ENCODE measurements at regions not wholly inside any gene's neighbourhood (a gene's known extent, or its start where the extent isn't known, plus 50 kb on each side); places are given as distances from the start of the nearest gene placed in this dataset.
A peak's percentile ranks its signal among the peaks of the same experiment; 100 is the strongest.

DNA sequence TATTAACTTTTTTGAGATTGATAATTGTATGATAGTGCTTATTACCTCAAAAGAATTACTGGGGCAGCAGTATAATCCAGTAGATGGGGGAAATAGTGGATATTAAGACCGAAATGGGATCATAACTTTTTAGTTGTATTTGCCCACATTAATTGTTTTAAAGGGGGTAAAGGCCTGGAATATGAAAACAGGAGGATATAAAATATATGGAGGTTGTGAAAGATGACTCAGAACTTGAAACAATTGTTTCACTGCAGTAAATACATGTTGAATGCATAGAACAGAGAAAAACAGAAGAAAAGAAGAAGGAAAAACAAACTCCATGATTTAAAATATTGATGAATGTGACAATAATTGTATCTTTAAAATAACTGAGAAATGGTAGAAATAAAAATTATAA is 94.1 kb upstream of the VPREB1 start:
- no peaks in the 10 kb centered on the region for H3K36me3 ChIP-seq (ENCODE audit: insufficient read depth, low read length)
- Mint-ChIP-seq H3K27me3 (peaks cover 25 to 26% of the 10 kb centered on the region in 2 donors), H3K9me3 (no peaks in the 10 kb centered on the region), H3K4me1 (no peaks in the 10 kb centered on the region), H3K4me3 (no peak overlapping the region), H3K27ac (no peak overlapping the region), H3K36me3 (no peaks in the 10 kb centered on the region)
- no peak overlapping the region for H3K4me3 ChIP-seq (ENCODE audit: low read length in 2 of 2)
- no peak for DNase-seq
- H3K4me1 ChIP-seq (ENCODE audit: insufficient read depth, low read length) = no peaks in the 10 kb centered on the region
- POLR2A ChIA-PET (ENCODE audit: partially characterized antibody) = no interaction called here
- H3K9me3 ChIP-seq (ENCODE audit: control insufficient read depth in 1 of 2, low read length in 2 of 2) = no peaks in the 10 kb centered on the region
- intact Hi-C loops (cut with micrococcal nuclease) = no loop called here
- H3K27ac ChIP-seq (ENCODE audit: low read depth, low read length) = no peak overlapping the region
- no peaks in the 10 kb centered on the region for H3K27me3 ChIP-seq (ENCODE audit: insufficient read depth, low read length)
- CTCF ChIA-PET (ENCODE audit: partially characterized antibody) = no interaction called here

DNA sequence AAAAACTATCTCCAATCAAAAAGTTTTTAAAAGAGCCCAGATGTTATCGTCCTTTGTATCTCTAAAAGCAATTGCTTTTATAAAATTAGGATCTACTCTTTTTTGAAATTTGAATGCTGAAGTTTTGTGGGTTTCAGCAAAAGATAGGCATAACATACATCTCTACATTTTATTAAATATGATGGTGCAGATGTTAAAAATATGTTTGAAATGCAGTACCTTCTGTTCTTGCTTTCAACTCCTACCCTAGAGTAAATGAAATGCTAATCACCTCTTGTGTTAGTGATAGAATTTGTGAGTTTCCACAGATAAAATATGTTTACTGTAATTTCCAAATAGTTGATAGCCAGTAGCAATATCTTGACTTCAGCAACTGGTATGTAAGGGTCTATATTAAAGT is 95.7 kb upstream of the VPREB1 start:
- H3K4me1 ChIP-seq (ENCODE audit: insufficient read depth, low read length) = no peaks in the 10 kb centered on the region
- Mint-ChIP-seq H3K4me3 (no peak overlapping the region), H3K36me3 (no peaks in the 10 kb centered on the region), H3K27me3 (peaks cover 26 to 28% of the 10 kb centered on the region in 2 donors), H3K9me3 (no peaks in the 10 kb centered on the region), H3K4me1 (no peaks in the 10 kb centered on the region), H3K27ac (no peak overlapping the region)
- ChIA-PET CTCF (ENCODE audit: partially characterized antibody) (no interaction called here), POLR2A (ENCODE audit: partially characterized antibody) (no interaction called here)
- no peaks in the 10 kb centered on the region for H3K27me3 ChIP-seq (ENCODE audit: insufficient read depth, low read length)
- no peak for DNase-seq
- H3K4me3 ChIP-seq (ENCODE audit: low read length in 2 of 2) = no peak overlapping the region
- H3K27ac ChIP-seq (ENCODE audit: low read depth, low read length) = no peak overlapping the region
- intact Hi-C loops (cut with micrococcal nuclease) = no loop called here
- H3K9me3 ChIP-seq (ENCODE audit: control insufficient read depth in 1 of 2, low read length in 2 of 2) = no peaks in the 10 kb centered on the region
- no peaks in the 10 kb centered on the region for H3K36me3 ChIP-seq (ENCODE audit: insufficient read depth, low read length)

DNA sequence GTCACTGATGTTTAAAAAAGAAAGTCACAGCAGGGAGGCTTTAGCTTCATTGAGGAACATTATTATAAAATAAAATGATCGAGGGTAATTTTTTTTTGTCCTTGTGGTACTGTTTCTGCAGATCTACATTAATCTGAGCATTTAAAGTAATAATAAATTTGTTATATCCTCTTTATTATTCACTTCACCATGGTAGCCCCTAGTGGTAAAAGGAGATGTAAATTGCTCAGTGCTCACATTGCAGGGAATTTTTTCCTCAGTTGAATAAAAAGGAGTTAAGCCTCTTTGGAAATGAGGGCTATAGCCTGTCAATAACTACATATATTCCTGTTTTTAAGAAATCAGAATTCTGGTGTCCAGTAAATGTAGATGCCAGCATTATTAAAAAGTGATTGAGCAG is 99.7 kb upstream of the VPREB1 start:
- H3K4me3 Mint-ChIP-seq = no peak overlapping the region
- peaks cover 31 to 49% of the 10 kb centered on the region in 2 donors for H3K27me3 Mint-ChIP-seq
- no peaks in the 10 kb centered on the region for H3K9me3 ChIP-seq (ENCODE audit: control insufficient read depth in 1 of 2, low read length in 2 of 2)
- DNase-seq = no peak
- no peak overlapping the region for H3K27ac Mint-ChIP-seq
- no peaks in the 10 kb centered on the region for H3K4me1 Mint-ChIP-seq
- ChIA-PET CTCF (ENCODE audit: partially characterized antibody) (no interaction called here), POLR2A (ENCODE audit: partially characterized antibody) (no interaction called here)
- intact Hi-C loops (cut with micrococcal nuclease) = no loop called here
- H3K36me3 Mint-ChIP-seq = no peaks in the 10 kb centered on the region
- no peaks in the 10 kb centered on the region for H3K9me3 Mint-ChIP-seq
- H3K36me3 ChIP-seq (ENCODE audit: insufficient read depth, low read length) = no peaks in the 10 kb centered on the region
- H3K27ac ChIP-seq (ENCODE audit: low read depth, low read length) = no peak overlapping the region
- H3K4me1 ChIP-seq (ENCODE audit: insufficient read depth, low read length) = no peaks in the 10 kb centered on the region
- no peak overlapping the region for H3K4me3 ChIP-seq (ENCODE audit: low read length in 2 of 2)
- H3K27me3 ChIP-seq (ENCODE audit: insufficient read depth, low read length) = peaks cover 5% of the 10 kb centered on the region

DNA sequence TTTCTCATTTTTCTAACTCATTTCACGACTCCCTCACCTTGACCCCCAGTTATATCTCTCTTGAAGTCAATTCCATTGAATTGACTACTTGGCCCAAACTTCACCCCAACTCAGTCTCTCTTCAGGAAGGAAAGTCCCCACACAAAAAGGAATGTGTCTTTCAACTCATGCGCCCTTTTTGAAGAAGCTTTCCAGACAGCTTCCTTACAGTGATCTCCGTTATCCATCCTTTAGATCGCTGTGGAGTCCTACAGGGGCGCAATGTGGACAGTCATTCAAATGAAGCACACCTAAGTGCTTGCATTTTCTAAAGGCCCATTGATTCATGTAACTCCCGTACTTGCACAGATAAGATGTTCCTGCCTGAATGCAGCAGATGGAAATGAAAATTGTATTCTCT is 101.1 kb upstream of the VPREB1 start:
- no peaks in the 10 kb centered on the region for H3K9me3 Mint-ChIP-seq
- Histone ChIP-seq H3K27me3 (ENCODE audit: insufficient read depth, low read length) (peaks cover 5% of the 10 kb centered on the region), H3K27ac (ENCODE audit: low read depth, low read length) (no peak overlapping the region), H3K36me3 (ENCODE audit: insufficient read depth, low read length) (no peaks in the 10 kb centered on the region), H3K4me3 (ENCODE audit: low read length in 2 of 2) (no peak overlapping the region), H3K9me3 (ENCODE audit: control insufficient read depth in 1 of 2, low read length in 2 of 2) (no peaks in the 10 kb centered on the region), H3K4me1 (ENCODE audit: insufficient read depth, low read length) (no peaks in the 10 kb centered on the region)
- CTCF ChIA-PET (ENCODE audit: partially characterized antibody) = no interaction called here
- DNase-seq = no peak
- POLR2A ChIA-PET (ENCODE audit: partially characterized antibody) = no interaction called here
- H3K27me3 Mint-ChIP-seq = peaks cover 30 to 43% of the 10 kb centered on the region in 2 donors
- H3K27ac Mint-ChIP-seq = peak overlapping the region in 1 of 7 donors; percentile 13
- no peak overlapping the region for H3K4me3 Mint-ChIP-seq
- no peaks in the 10 kb centered on the region for H3K36me3 Mint-ChIP-seq
- intact Hi-C loops (cut with micrococcal nuclease) = no loop called here
- H3K4me1 Mint-ChIP-seq = no peaks in the 10 kb centered on the region

DNA sequence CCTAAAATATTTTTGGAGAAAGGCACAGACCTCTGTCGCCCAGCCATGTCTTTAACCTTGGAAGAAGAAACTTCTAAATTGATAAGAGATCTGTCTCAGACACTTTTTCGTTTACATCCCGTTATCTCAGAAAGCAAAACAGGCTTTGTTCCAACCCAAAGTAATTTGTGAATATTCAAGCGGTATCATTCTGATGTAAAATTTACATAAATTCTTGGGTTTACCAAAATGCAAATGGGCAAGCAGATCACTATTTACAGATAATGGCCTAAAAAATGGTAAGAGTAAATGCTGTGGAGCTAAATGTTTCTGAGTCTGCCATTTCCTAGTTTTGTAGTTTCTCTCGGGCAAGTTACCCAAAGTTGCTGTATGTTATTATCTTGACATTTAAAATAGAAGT is 101.9 kb upstream of the VPREB1 start:
- H3K27me3 Mint-ChIP-seq = peaks cover 26 to 39% of the 10 kb centered on the region in 2 donors
- Histone ChIP-seq H3K9me3 (ENCODE audit: control insufficient read depth in 1 of 2, low read length in 2 of 2) (no peaks in the 10 kb centered on the region), H3K4me1 (ENCODE audit: insufficient read depth, low read length) (no peaks in the 10 kb centered on the region), H3K4me3 (ENCODE audit: low read length in 2 of 2) (no peak overlapping the region), H3K36me3 (ENCODE audit: insufficient read depth, low read length) (no peaks in the 10 kb centered on the region), H3K27ac (ENCODE audit: low read depth, low read length) (no peak overlapping the region), H3K27me3 (ENCODE audit: insufficient read depth, low read length) (peaks cover 5% of the 10 kb centered on the region)
- ChIA-PET CTCF (ENCODE audit: partially characterized antibody) (no interaction called here), POLR2A (ENCODE audit: partially characterized antibody) (no interaction called here)
- no peaks in the 10 kb centered on the region for H3K4me1 Mint-ChIP-seq
- no peaks in the 10 kb centered on the region for H3K36me3 Mint-ChIP-seq
- intact Hi-C loops (cut with micrococcal nuclease) = no loop called here
- H3K27ac Mint-ChIP-seq = no peak overlapping the region
- H3K4me3 Mint-ChIP-seq = no peak overlapping the region
- no peak for DNase-seq
- no peaks in the 10 kb centered on the region for H3K9me3 Mint-ChIP-seq

GRCh38 chr22:22141771-22142591 is 102.6 kb upstream of the VPREB1 start:
- Mint-ChIP-seq H3K36me3 (no peaks in the 10 kb centered on the region), H3K4me1 (no peaks in the 10 kb centered on the region), H3K4me3 (no peak overlapping the region), H3K27ac (no peak overlapping the region), H3K27me3 (peaks cover 23 to 37% of the 10 kb centered on the region in 2 donors), H3K9me3 (no peaks in the 10 kb centered on the region)
- H3K4me3 ChIP-seq (ENCODE audit: low read length in 2 of 2) = no peak overlapping the region
- H3K27ac ChIP-seq (ENCODE audit: low read depth, low read length) = no peak overlapping the region
- DNase-seq = no peak
- ChIA-PET POLR2A (ENCODE audit: partially characterized antibody) (no interaction called here), CTCF (ENCODE audit: partially characterized antibody) (no interaction called here)
- H3K9me3 ChIP-seq (ENCODE audit: control insufficient read depth in 1 of 2, low read length in 2 of 2) = no peaks in the 10 kb centered on the region
- intact Hi-C loops (cut with micrococcal nuclease) = no loop called here
- H3K27me3 ChIP-seq (ENCODE audit: insufficient read depth, low read length) = peaks cover 5% of the 10 kb centered on the region
- no peaks in the 10 kb centered on the region for H3K36me3 ChIP-seq (ENCODE audit: insufficient read depth, low read length)
- H3K4me1 ChIP-seq (ENCODE audit: insufficient read depth, low read length) = no peaks in the 10 kb centered on the region

DNA sequence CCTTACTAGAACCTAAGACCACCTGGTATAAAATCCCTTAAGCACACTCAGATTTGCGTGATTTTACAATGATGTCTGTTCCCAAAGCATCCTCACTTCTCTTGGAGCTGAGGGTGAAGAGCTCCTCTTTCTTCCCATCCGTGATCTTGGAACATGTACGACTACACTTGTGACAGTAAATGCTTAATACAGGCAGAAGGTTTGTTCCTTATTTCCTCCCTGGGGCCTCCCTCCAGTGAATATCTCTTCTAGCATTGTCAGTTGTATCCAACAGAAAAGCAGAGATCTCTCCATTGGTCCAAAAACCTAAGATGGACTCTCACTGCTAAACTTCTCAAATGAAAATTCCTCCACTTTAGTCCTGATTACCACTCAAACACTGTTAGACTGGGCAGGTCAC is 103.6 kb upstream of the VPREB1 start:
- no peak overlapping the region for H3K4me3 ChIP-seq (ENCODE audit: low read length in 2 of 2)
- ChIA-PET POLR2A (ENCODE audit: partially characterized antibody) (no interaction called here), CTCF (ENCODE audit: partially characterized antibody) (no interaction called here)
- intact Hi-C loops (cut with micrococcal nuclease) = no loop called here
- no peaks in the 10 kb centered on the region for H3K36me3 Mint-ChIP-seq
- peaks cover 18 to 38% of the 10 kb centered on the region in 2 donors for H3K27me3 Mint-ChIP-seq
- no peak overlapping the region for H3K4me3 Mint-ChIP-seq
- no peak overlapping the region for H3K27ac Mint-ChIP-seq
- no peaks in the 10 kb centered on the region for H3K36me3 ChIP-seq (ENCODE audit: insufficient read depth, low read length)
- H3K4me1 ChIP-seq (ENCODE audit: insufficient read depth, low read length) = no peaks in the 10 kb centered on the region
- H3K4me1 Mint-ChIP-seq = no peaks in the 10 kb centered on the region
- peaks cover 5% of the 10 kb centered on the region for H3K27me3 ChIP-seq (ENCODE audit: insufficient read depth, low read length)
- H3K9me3 Mint-ChIP-seq = no peaks in the 10 kb centered on the region
- H3K27ac ChIP-seq (ENCODE audit: low read depth, low read length) = no peak overlapping the region
- DNase-seq = no peak
- H3K9me3 ChIP-seq (ENCODE audit: control insufficient read depth in 1 of 2, low read length in 2 of 2) = no peaks in the 10 kb centered on the region

DNA sequence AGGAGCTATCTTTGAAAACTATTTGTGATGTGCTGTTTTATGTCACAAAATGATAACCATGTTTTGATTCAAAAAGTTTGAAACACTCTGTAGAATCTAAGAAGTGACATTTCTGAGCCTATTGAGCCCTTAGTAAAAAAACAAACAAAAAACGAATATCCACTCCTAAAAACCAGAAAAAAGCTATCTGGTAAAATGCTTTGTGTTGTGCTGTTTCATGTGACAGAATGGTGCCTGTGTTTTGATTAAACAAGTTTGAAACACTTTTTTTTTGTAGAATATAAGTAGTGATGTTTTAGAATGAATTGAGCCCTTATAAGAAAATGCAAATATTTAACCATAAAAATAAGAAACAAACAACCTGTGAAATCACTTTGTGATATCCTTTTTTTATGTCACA is 105.2 kb upstream of the VPREB1 start:
- H3K27me3 Mint-ChIP-seq = peaks cover 18 to 35% of the 10 kb centered on the region in 2 donors
- DNase-seq = no peak

More for the DNA sequence above, 105.2 kb upstream of the VPREB1 start:
- H3K27ac Mint-ChIP-seq = no peak overlapping the region
- H3K27me3 ChIP-seq (ENCODE audit: insufficient read depth, low read length) = peaks cover 5% of the 10 kb centered on the region
- H3K9me3 ChIP-seq (ENCODE audit: control insufficient read depth in 1 of 2, low read length in 2 of 2) = no peaks in the 10 kb centered on the region
- no peaks in the 10 kb centered on the region for H3K9me3 Mint-ChIP-seq
- no peaks in the 10 kb centered on the region for H3K36me3 ChIP-seq (ENCODE audit: insufficient read depth, low read length)
- POLR2A ChIA-PET (ENCODE audit: partially characterized antibody) = no interaction called here
- no peak overlapping the region for H3K27ac ChIP-seq (ENCODE audit: low read depth, low read length)
- no peak overlapping the region for H3K4me3 ChIP-seq (ENCODE audit: low read length in 2 of 2)
- no peaks in the 10 kb centered on the region for H3K36me3 Mint-ChIP-seq
- no peaks in the 10 kb centered on the region for H3K4me1 ChIP-seq (ENCODE audit: insufficient read depth, low read length)
- H3K4me1 Mint-ChIP-seq = no peaks in the 10 kb centered on the region
- H3K4me3 Mint-ChIP-seq = no peak overlapping the region
- intact Hi-C loops (cut with micrococcal nuclease) = no loop called here
- CTCF ChIA-PET (ENCODE audit: partially characterized antibody) = no interaction called here

Measured in CD4-positive, alpha-beta memory T cell (primary cell).